ENCODE measurements at regions not wholly inside any gene's neighbourhood (a gene's known extent, or its start where the extent isn't known, plus 50 kb on each side); places are given as distances from the start of the nearest gene placed in this dataset.
"Not testable (repeated sequence)": the region's sequence is repeated elsewhere in the genome, so short reads cannot be mapped to it uniquely, and the experiment has no call there.

GRCh38 chr2:113386780-113387433 lies 50.6 kb upstream of the ZNG1B start:
- FAIRE-seq; DNase-seq (ENCODE audit: insufficient read length, low spot score): not testable (repeated sequence)

GRCh38 chr2:113379621-113380020 lies 57.9 kb upstream of the ZNG1B start:
- DNase-seq (ENCODE audit: insufficient read length, low spot score); FAIRE-seq: not testable (repeated sequence)

- no peak for FAIRE-seq
- DNase-seq (ENCODE audit: insufficient read length, low spot score): no peak
Measured at GRCh38 chr2:113376913-113377445, 60.5 kb upstream of the ZNG1B start.

- FAIRE-seq (peak; percentile 62), DNase-seq (ENCODE audit: insufficient read length, low spot score) (no peak)
Measured at GRCh38 chr2:113376253-113376912, 61.1 kb upstream of the ZNG1B start.

- not testable (repeated sequence) for FAIRE-seq; DNase-seq (ENCODE audit: insufficient read length, low spot score)
Measured at GRCh38 chr2:113374857-113375256, 62.6 kb upstream of the ZNG1B start.

- not testable (repeated sequence) for DNase-seq (ENCODE audit: insufficient read length, low spot score); FAIRE-seq
Measured at GRCh38 chr2:113372258-113372834, 65.1 kb upstream of the ZNG1B start.

GRCh38 chr2:113370478-113371091 lies 66.9 kb upstream of the ZNG1B start:
- no peak for FAIRE-seq
- peak; percentile 36 for DNase-seq (ENCODE audit: insufficient read length, low spot score)

- DNase-seq (ENCODE audit: insufficient read length, low spot score): no peak
- FAIRE-seq: no peak
Measured at GRCh38 chr2:113370030-113370429, 67.5 kb upstream of the ZNG1B start.

GRCh38 chr2:113368581-113368980 lies 68.9 kb upstream of the ZNG1B start:
- DNase-seq (ENCODE audit: insufficient read length, low spot score); FAIRE-seq: not testable (repeated sequence)

GRCh38 chr2:113366821-113367220 lies 70.7 kb upstream of the ZNG1B start:
- FAIRE-seq; DNase-seq (ENCODE audit: insufficient read length, low spot score): not testable (repeated sequence)

GRCh38 chr2:113365791-113366190 lies 71.7 kb upstream of the ZNG1B start:
- FAIRE-seq; DNase-seq (ENCODE audit: insufficient read length, low spot score): not testable (repeated sequence)

- FAIRE-seq; DNase-seq (ENCODE audit: insufficient read length, low spot score): not testable (repeated sequence)
Measured at GRCh38 chr2:113365290-113365689, 72.2 kb upstream of the ZNG1B start.

- no peak for FAIRE-seq
- DNase-seq (ENCODE audit: insufficient read length, low spot score): no peak
Measured at GRCh38 chr2:113361051-113361450, 76.4 kb upstream of the ZNG1B start.

- FAIRE-seq (no peak), DNase-seq (ENCODE audit: insufficient read length, low spot score) (no peak)
Measured at GRCh38 chr2:113357071-113357470, 78.3 kb upstream of the PAX8 start.

- not testable (repeated sequence) for FAIRE-seq; DNase-seq (ENCODE audit: insufficient read length, low spot score)
Measured at GRCh38 chr2:113356284-113356683, 77.6 kb upstream of the PAX8 start.

GRCh38 chr2:113355339-113356015 lies 76.8 kb upstream of the PAX8 start:
- not testable (repeated sequence) for DNase-seq (ENCODE audit: insufficient read length, low spot score); FAIRE-seq

- no peak for FAIRE-seq
Measured at GRCh38 chr2:113351375-113352355, 72.9 kb upstream of the PAX8 start.

GRCh38 chr2:113343800-113344199 lies 65.1 kb upstream of the PAX8 start:
- not testable (repeated sequence) for FAIRE-seq; DNase-seq (ENCODE audit: insufficient read length, low spot score)

More at GRCh38 chr2:113351375-113352355, 72.9 kb upstream of the PAX8 start:
- DNase-seq (ENCODE audit: insufficient read length, low spot score): no peak

- FAIRE-seq (no peak), DNase-seq (ENCODE audit: insufficient read length, low spot score) (no peak)
Measured at GRCh38 chr2:113342650-113343049, 63.9 kb upstream of the PAX8 start.
